Rectal smooth muscle tissue (tissue), 1 donor: ENCODE measurements at regions not wholly inside any gene's neighbourhood (a gene's known extent, or its start where the extent isn't known, plus 50 kb on each side); places are given as distances from the start of the nearest gene placed in this dataset.

Source experiments
- H3K27ac ChIP-seq: one replicate; pipeline ENCODE4 v1.7.0; 2013; ENCODE audit warnings: low read depth, low read length, inconsistent platforms
- H3K27me3 ChIP-seq: one replicate; pipeline ENCODE4 v1.7.0; 2013; ENCODE audit warnings: low read length; ENCODE audit not compliant: control insufficient read depth, insufficient read depth
- H3K36me3 ChIP-seq: one replicate; pipeline ENCODE4 v1.7.0; 2013; ENCODE audit warnings: low read length; ENCODE audit not compliant: control insufficient read depth, insufficient read depth
- H3K4me1 ChIP-seq: one replicate; pipeline ENCODE4 v1.7.0; 2013; ENCODE audit warnings: low read length; ENCODE audit not compliant: control insufficient read depth, insufficient read depth
- H3K4me3 ChIP-seq: one replicate; pipeline ENCODE4 v1.7.0; 2013; ENCODE audit warnings: low read length
- H3K9ac ChIP-seq: one replicate; pipeline ENCODE4 v1.7.0; 2013; ENCODE audit warnings: low read length

DNA sequence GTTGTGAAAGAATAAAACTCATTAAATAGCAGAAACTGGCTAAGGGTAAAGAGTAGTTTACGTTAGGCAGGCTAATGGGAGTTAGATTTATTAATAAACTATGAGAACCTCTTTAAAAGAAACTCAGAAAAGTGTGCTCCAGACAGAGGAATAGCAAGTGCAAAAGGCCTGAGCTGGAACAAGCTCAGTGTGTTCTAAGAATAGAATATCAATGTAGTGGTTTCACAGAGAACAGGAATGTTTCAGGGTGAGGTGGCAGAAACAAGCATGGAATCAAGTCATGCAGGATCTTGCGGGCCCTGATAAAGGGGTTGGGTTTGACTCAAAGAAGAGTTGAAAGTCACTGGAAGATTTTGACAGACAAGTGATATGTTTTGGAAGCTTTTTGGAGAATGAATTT, 164.0 kb upstream of the HS3ST3A1 start:
- H3K27me3 ChIP-seq: no peaks in the 10 kb centered on the region
- no peak overlapping the region for H3K9ac ChIP-seq
- H3K4me3 ChIP-seq: no peak overlapping the region
- H3K4me1 ChIP-seq: no peaks in the 10 kb centered on the region
- no peak overlapping the region for H3K27ac ChIP-seq
- no peaks in the 10 kb centered on the region for H3K36me3 ChIP-seq

DNA sequence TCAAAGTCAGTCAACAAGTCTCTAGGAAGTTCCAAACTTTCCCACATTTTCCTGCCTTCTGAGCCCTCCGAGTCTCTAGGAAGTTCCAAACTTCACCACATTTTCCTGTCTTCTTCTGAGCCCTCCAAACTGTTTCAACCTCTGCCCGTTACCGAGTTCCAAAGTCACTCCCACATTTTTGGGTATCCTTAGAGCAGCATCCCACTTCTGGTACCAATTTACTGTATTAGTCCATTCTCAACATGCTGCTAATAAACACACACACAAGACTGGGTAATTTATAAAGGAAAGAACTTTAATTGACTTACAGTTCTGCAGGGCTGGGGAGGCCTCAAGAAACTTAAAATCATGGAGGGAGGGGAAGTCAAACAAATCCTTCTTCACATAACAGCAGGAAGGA, 169.0 kb upstream of the HS3ST3A1 start:
- no peaks in the 10 kb centered on the region for H3K4me1 ChIP-seq
- no peak overlapping the region for H3K27ac ChIP-seq
- H3K36me3 ChIP-seq: no peaks in the 10 kb centered on the region
- H3K9ac ChIP-seq: no peak overlapping the region
- no peaks in the 10 kb centered on the region for H3K27me3 ChIP-seq
- no peak overlapping the region for H3K4me3 ChIP-seq

DNA sequence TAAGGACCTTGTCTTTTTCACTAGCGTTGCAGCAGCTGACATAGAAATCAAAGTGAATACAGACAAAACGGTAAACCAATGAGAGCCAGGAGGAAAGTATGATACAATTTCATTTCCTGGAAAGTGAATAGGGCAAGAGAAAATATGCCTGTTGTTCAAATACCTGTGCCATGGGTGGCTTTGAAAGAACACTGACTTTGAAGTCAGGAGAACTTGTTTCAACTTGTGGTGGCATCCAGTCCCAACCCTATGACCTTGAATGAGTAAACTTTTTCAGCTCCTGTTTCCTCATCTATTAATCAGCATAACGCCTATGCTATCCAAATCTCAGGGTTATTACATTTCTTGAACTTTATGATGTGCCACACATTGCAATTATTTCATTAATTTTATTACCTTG, 173.7 kb upstream of the HS3ST3A1 start:
- Histone ChIP-seq H3K4me3 (no peak overlapping the region), H3K36me3 (no peaks in the 10 kb centered on the region), H3K9ac (no peak overlapping the region), H3K27me3 (no peaks in the 10 kb centered on the region), H3K4me1 (no peaks in the 10 kb centered on the region), H3K27ac (no peak overlapping the region)

DNA sequence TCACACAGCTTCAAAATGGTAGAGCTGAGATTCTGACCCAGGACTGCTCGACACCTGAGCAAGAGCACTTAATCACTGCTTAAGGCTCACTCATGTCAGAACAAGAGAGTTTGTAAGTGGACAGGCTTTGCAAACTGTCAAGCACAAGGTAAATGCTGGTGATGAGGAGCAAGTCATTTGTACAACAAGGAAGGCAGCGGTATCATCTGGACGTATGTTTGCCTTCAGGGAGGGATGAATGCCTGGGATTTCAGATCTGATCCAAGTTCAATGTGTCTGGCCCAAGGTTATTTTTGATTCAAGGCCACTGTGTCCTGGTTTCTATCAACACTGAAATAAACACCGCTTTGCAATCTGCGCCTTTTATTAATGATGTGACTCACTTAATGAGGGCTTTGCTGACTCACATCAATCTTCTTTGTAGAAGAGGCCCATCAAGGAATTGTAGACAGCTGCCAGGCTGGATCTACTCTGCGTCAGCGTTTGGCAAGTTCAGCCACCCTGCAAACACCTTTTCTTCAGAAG, 174.4 kb upstream of the HS3ST3A1 start:
- Histone ChIP-seq H3K27ac (no peak overlapping the region), H3K4me3 (no peak overlapping the region), H3K9ac (no peak overlapping the region), H3K27me3 (no peaks in the 10 kb centered on the region), H3K4me1 (no peaks in the 10 kb centered on the region), H3K36me3 (no peaks in the 10 kb centered on the region)

DNA sequence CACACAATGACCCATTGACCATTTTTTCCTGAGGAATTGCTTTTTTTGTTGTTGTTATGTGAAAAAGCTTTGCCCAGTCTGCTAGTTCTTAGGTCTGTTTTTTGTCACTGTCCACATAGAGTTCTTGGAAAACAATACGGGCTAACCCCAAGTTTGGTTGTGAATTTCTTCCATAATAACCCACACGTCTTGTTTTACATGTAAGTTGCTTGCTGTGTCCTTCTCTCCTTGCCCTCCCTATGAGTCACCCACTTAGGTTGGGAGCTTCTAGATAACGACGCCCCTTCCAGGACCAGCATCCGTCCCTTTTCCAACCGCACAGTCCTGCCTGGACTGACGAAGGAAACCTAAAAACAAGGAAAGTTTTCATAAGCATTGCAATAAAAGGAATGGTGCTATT, 175.3 kb upstream of the HS3ST3A1 start:
- Histone ChIP-seq H3K27me3 (no peaks in the 10 kb centered on the region), H3K36me3 (no peaks in the 10 kb centered on the region), H3K9ac (no peak overlapping the region), H3K4me1 (no peaks in the 10 kb centered on the region), H3K4me3 (no peak overlapping the region), H3K27ac (no peak overlapping the region)

DNA sequence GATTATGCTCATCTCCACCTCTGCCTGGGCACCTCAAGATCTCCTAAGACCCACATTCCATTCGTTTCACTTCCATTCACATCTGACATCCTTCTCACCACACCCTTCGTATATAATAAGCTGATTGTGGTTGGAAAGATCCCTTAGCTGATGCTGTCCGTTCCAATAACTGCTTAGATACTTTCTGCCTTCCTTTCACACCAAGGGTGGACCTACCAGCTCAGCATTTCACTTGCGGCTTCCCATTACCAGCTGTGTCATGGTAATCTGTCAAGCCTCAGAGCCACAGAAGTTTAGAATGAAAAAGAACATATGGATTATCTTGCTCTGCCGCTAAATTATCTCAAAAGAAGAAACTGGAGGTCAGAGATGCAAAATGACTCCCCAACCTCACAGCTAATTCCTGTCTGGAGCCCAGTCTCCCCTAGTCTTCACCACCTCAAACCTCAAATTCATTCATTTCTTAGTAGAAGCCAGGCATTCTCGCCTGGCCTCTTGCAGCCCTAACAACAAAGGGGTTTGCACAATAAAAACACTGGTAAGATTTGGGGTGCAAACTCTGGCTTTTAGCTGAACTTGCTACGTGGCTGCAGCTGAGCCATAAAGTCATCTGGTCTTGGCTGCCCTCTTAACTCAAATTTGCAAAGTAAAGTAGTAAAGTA, 182.8 kb upstream of the HS3ST3A1 start:
- Histone ChIP-seq H3K27ac (no peak overlapping the region), H3K36me3 (no peaks in the 10 kb centered on the region), H3K9ac (no peak overlapping the region), H3K27me3 (no peaks in the 10 kb centered on the region), H3K4me3 (no peak overlapping the region), H3K4me1 (no peaks in the 10 kb centered on the region)

DNA sequence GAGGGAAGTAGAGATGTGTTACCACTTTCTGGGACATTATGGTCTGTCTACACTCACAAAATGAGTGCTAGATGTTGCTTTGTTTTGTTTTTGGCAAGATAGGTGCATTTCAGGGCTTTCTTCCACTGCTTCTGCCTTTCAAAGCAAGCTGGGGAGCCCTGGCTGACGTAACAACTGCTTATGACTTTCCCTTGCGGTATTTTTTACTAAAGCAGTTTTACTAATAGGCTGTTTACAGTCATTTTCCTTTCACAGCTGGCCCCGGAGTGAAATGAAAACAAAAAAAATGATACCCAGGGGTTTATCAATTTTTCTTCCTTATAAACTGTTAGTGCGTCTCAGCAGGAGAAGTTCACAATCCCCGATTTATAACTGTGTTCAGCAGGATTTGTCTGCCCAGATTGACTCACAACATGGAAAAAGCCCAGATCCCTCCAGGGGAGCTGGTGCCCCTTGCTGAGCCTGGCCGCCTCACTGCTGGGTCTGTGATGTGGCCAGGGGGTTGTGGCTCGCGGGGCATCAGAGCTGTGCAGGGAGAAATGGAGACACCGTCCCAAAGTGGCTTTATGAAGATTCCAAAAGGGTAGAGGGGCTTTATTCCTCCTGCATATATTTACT, 184.4 kb upstream of the HS3ST3A1 start:
- Histone ChIP-seq H3K4me3 (no peak overlapping the region), H3K36me3 (no peaks in the 10 kb centered on the region), H3K27me3 (no peaks in the 10 kb centered on the region), H3K27ac (no peak overlapping the region), H3K9ac (no peak overlapping the region), H3K4me1 (no peaks in the 10 kb centered on the region)

DNA sequence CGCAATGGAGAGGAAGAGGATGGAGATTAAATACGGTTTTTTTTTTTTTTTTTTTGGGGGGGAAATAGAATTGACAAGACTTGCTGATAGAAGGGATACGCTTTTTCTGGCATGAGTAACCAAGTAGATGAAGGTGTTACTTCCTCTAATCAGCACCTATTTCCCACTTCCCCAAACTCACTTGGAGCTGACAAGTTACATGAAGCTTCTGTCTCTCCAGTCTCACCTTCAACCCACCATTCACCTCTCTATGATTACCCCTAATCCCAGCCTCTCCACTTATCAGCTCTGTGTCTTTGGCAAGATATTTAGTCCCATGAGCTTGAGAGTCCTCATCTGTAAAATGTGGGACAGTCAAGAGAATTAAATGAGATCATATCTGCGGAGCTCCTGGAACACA, 185.9 kb upstream of the HS3ST3A1 start:
- no peak overlapping the region for H3K9ac ChIP-seq
- no peaks in the 10 kb centered on the region for H3K36me3 ChIP-seq
- no peaks in the 10 kb centered on the region for H3K27me3 ChIP-seq
- H3K4me3 ChIP-seq: no peak overlapping the region
- no peak overlapping the region for H3K27ac ChIP-seq
- H3K4me1 ChIP-seq: no peaks in the 10 kb centered on the region

DNA sequence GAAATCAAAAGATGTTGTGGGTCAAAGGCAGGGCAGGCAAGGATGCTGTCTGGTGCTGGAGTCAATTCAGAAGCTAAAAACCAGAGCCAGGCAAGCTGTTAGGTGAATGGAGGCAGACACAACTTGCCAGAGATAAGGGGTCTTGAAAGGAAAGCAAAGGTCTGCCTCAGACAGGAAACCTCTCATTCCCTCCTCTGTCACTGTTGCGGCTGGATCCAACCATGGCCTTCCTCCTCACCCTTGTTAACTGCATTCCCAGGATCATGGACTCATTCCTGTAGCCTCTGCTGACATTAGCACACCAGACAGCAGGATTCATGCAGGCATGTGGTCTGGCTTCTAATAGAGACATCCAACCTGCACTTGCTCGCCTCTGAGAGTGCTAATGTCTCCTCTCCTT, 186.7 kb upstream of the HS3ST3A1 start:
- Histone ChIP-seq H3K27ac (no peak overlapping the region), H3K27me3 (no peaks in the 10 kb centered on the region), H3K4me3 (no peak overlapping the region), H3K9ac (no peak overlapping the region), H3K4me1 (no peaks in the 10 kb centered on the region), H3K36me3 (no peaks in the 10 kb centered on the region)

DNA sequence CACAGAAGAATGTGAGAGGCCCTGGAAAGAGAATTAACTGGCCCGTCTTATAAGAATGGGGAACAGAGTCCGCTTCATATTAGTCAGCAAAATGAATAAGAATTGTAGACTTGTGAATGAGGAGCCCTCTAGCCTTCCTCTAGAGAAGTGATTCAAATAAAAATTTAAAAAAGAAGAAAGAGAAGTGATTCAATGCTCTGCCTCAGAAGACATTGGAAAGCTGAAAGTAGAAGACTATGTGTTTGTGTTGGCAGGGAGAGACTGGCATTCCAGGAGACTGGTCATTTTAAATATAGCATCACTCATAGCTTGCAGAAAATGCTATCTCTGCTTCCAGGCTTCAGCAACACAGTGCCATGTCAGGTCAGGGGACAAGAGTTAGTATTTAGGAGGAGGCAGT, 190.6 kb upstream of the HS3ST3A1 start:
- Histone ChIP-seq H3K27me3 (no peaks in the 10 kb centered on the region), H3K9ac (no peak overlapping the region), H3K36me3 (no peaks in the 10 kb centered on the region), H3K4me3 (no peak overlapping the region), H3K4me1 (no peaks in the 10 kb centered on the region), H3K27ac (no peak overlapping the region)

DNA sequence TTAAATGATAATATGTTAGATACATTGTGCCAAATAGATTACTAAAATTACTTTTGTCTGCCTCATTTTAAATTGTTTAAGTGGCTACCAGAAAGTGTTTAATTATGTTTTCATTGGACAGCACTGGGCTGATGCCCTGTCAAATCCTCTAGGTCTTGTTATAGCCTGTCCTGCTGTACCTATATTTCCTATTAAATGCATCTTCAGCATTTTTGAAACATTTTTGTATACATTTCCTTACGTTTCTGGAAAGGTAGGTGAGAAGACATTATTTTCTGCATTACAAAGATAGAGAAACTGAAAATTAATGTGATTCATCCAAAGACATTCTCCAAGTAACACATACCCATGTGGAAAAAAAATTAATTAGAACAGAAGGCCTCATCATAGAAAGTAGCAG, 192.2 kb upstream of the HS3ST3A1 start:
- Histone ChIP-seq H3K9ac (no peak overlapping the region), H3K27me3 (no peaks in the 10 kb centered on the region), H3K4me3 (no peak overlapping the region)

DNA sequence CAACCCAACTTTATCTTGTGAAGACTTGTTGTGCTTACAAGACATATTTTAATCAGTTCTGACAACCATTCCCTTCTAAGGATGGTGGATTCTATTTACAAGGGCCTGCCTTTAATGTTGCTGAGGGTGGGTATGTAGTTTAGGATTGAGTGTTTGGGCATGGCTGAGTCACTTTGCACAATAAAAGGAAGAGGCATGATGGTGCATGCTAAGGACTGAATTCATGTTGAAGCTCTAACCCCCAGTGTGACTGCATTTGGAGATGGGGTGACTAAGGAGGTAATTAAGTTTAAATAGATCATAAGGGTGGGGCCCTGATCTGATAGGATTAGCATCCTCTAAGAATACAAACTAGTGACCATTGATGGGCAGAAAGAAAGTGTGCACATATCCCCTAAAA, 196.1 kb upstream of the HS3ST3A1 start:
- H3K36me3 ChIP-seq: no peaks in the 10 kb centered on the region
- no peaks in the 10 kb centered on the region for H3K27me3 ChIP-seq
- no peak overlapping the region for H3K4me3 ChIP-seq
- no peaks in the 10 kb centered on the region for H3K4me1 ChIP-seq
- H3K27ac ChIP-seq: no peak overlapping the region
- no peak overlapping the region for H3K9ac ChIP-seq

More for the DNA sequence above, 192.2 kb upstream of the HS3ST3A1 start:
- no peaks in the 10 kb centered on the region for H3K36me3 ChIP-seq
- no peak overlapping the region for H3K27ac ChIP-seq
- H3K4me1 ChIP-seq: no peaks in the 10 kb centered on the region

DNA sequence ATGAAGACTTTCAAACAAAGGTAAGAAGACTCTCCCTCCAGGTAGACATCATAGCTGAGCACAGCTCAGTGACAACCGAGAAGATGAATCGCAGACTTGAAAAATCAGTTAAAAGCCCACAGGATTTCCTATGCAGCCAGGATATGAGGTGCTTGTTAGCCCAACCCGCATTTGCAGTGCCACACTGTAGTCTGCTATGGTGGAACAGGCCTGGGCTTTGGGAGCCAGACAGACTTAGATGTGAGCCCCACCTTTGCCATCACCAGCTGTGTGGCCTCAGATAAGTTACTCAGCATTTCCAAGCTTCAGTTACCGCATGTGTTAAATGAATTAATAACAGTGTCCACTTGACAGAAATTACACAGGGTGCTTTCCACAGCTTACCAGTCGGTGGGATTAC, 204.4 kb upstream of the HS3ST3A1 start:
- Histone ChIP-seq H3K27ac (no peak overlapping the region), H3K4me3 (no peak overlapping the region), H3K36me3 (no peaks in the 10 kb centered on the region), H3K27me3 (no peaks in the 10 kb centered on the region), H3K4me1 (no peaks in the 10 kb centered on the region), H3K9ac (no peak overlapping the region)
